ENCODE measurements at regions not wholly inside any gene's neighbourhood (a gene's known extent, or its start where the extent isn't known, plus 50 kb on each side); places are given as distances from the start of the nearest gene placed in this dataset.

- DNase-seq (ENCODE audit: low read depth in 2 of 2): peak; percentile 70 to 75
- no peak overlapping the region for H3K4me3 ChIP-seq (replicated peaks in 1 of 2; ENCODE audit: low read depth in 2 of 2, low read length in 2 of 2)
- TF ChIP-seq CTCF (IDR thresholded peaks at IDR 0.05; ENCODE audit: low read depth, low read length): no peak
These were observed 197.6 kb upstream of the ZNF32 start for GRCh38 chr10:43846187-43846680.

GRCh38 chr10:43845121-43845520, 196.4 kb upstream of the ZNF32 start:
- TF ChIP-seq CTCF (IDR thresholded peaks at IDR 0.05; ENCODE audit: low read depth, low read length): no peak
- DNase-seq (ENCODE audit: low read depth in 2 of 2): no peak
- no peak overlapping the region for H3K4me3 ChIP-seq (replicated peaks in 1 of 2; ENCODE audit: low read depth in 2 of 2, low read length in 2 of 2)

GRCh38 chr10:43844221-43844620, 195.5 kb upstream of the ZNF32 start:
- no peak for DNase-seq (ENCODE audit: low read depth in 2 of 2)
- H3K4me3 ChIP-seq (replicated peaks in 1 of 2; ENCODE audit: low read depth in 2 of 2, low read length in 2 of 2): no peak overlapping the region
- no peak for TF ChIP-seq CTCF (IDR thresholded peaks at IDR 0.05; ENCODE audit: low read depth, low read length)

- TF ChIP-seq CTCF (IDR thresholded peaks at IDR 0.05; ENCODE audit: low read depth, low read length): no peak
- DNase-seq (ENCODE audit: low read depth in 2 of 2): peak; percentile 85 to 88
These were observed 194.8 kb upstream of the ZNF32 start for GRCh38 chr10:43843321-43844101.

GRCh38 chr10:43842496-43842895, 193.8 kb upstream of the ZNF32 start:
- no peak for TF ChIP-seq CTCF (IDR thresholded peaks at IDR 0.05; ENCODE audit: low read depth, low read length)
- no peak overlapping the region for H3K4me3 ChIP-seq (replicated peaks in 1 of 2; ENCODE audit: low read depth in 2 of 2, low read length in 2 of 2)
- no peak for DNase-seq (ENCODE audit: low read depth in 2 of 2)

More at GRCh38 chr10:43843321-43844101, 194.8 kb upstream of the ZNF32 start:
- H3K4me3 ChIP-seq (replicated peaks in 1 of 2; ENCODE audit: low read depth in 2 of 2, low read length in 2 of 2): no peak overlapping the region

- no peak overlapping the region for H3K4me3 ChIP-seq (replicated peaks in 1 of 2; ENCODE audit: low read depth in 2 of 2, low read length in 2 of 2)
- no peak for TF ChIP-seq CTCF (IDR thresholded peaks at IDR 0.05; ENCODE audit: low read depth, low read length)
- DNase-seq (ENCODE audit: low read depth in 2 of 2): no peak
These were observed 193.4 kb upstream of the ZNF32 start for GRCh38 chr10:43842072-43842471.

Measured in cardiac fibroblast (primary cell).